HCT116 (cell line): ENCODE measurements at regions not wholly inside any gene's neighbourhood (a gene's known extent, or its start where the extent isn't known, plus 50 kb on each side); places are given as distances from the start of the nearest gene placed in this dataset.

ENCODE experiments used
- ATAC-seq: fragments of 200-7000 bp; cut with Tn5 transposase; 2 replicates; pipeline ENCODE4 v1.9.1; 2020; ENCODE audit warnings: mild to moderate bottlenecking, moderate library complexity
- BruUV-seq: library from RNA; stranded (reverse); fragments of 400-500 nt; replicated peaks from 2 replicates; lab custom pipeline; 2021; lab: Mats Ljungman, UMichigan
- CTCF ChIA-PET: fragments of 300-600 bp; sonication (Branson Sonifier 250); formaldehyde crosslinking; loops from one replicate; lab custom pipeline; 2021; ENCODE audit warnings: antibody characterized with exemption; lab: Charles Lee
- POLR2A ChIA-PET: fragments of 300-600, 350-600 bp; sonication (Branson Sonifier 250); formaldehyde crosslinking; loops from one replicate; lab custom pipeline; 2021; ENCODE audit warnings: antibody characterized with exemption; lab: Charles Lee
- RAD21 ChIA-PET, 2 experiments: fragments of 300-600 bp; sonication (Branson Sonifier 250); formaldehyde crosslinking; loops; one replicate each; lab custom pipeline; 2023; ENCODE audit warnings: low total read pairs in 2 of 2; ENCODE audit not compliant: uncharacterized antibody in 2 of 2, unreplicated experiment in 2 of 2, low non-redundant PET in 1 of 2; lab: Charles Lee
- DNase-seq: peaks from one replicate; pipeline ENCODE4 v3.0.0-alpha.2; 2010; ENCODE audit warnings: low read depth, low spot score
- H2AFZ ChIP-seq: fragments of 200-600 bp; shearing (Covaris generic), sonication (generic); 2 replicates; pipeline ENCODE4 v1.6.1; 2017; ENCODE audit warnings: low read depth, mixed run types, mixed read lengths, antibody characterized with exemption, low read length; ENCODE audit not compliant: poor library complexity, severe bottlenecking
- H3K27ac ChIP-seq: 2 replicates; pipeline ENCODE4 v1.5.1; 2012; ENCODE audit warnings: low read depth, low read length
- H3K27me3 ChIP-seq: fragments of 200-600 bp; sonication (generic); 2 replicates; pipeline ENCODE4 v1.6.1; 2016; ENCODE audit warnings: mixed run types, low read length, mixed read lengths; ENCODE audit not compliant: insufficient read depth
- H3K36me3 ChIP-seq, 2 experiments: fragments of 200-500 bp in 1 of 2; fragments of 200-600 bp in 1 of 2; sonication (Bioruptor generic) in 1 of 2; sonication (generic) in 1 of 2; 2 replicates each; pipeline versions ENCODE4 v1.5.1 to v1.6.1; 2014 to 2016; ENCODE audit warnings: low read length in 2 of 2, inconsistent platforms in 1 of 2, mixed read lengths in 1 of 2, mixed run types in 1 of 2; ENCODE audit not compliant: insufficient read depth in 2 of 2, control insufficient read depth in 1 of 2
- H3K4me1 ChIP-seq, 2 experiments: fragments of 200-600 bp in 1 of 2; sonication (generic) in 1 of 2; 2 replicates each; pipeline versions ENCODE4 v1.5.1 to v1.6.1; 2012 to 2017; ENCODE audit warnings: low read length in 2 of 2, inconsistent platforms in 1 of 2, mild to moderate bottlenecking in 1 of 2, mixed read lengths in 1 of 2, mixed run types in 1 of 2, moderate library complexity in 1 of 2; ENCODE audit not compliant: insufficient read depth in 2 of 2, control insufficient read depth in 1 of 2
- H3K4me2 ChIP-seq: fragments of 200-600 bp; sonication (generic); 2 replicates; pipeline ENCODE4 v1.6.1; 2017; ENCODE audit warnings: mixed run types, low read length, mixed read lengths
- H3K4me3 ChIP-seq, 2 experiments: fragments of 200-600 bp in 1 of 2; sonication (generic) in 1 of 2; replicated peaks in 1 of 2; 2 replicates each; pipeline ENCODE4 v1.5.1; 2011 to 2016; ENCODE audit warnings: low read length in 2 of 2, control low read depth in 1 of 2, low read depth in 1 of 2, mild to moderate bottlenecking in 1 of 2, mixed read lengths in 1 of 2, mixed run types in 1 of 2
- H3K79me2 ChIP-seq: fragments of 200-600 bp; sonication (generic); 2 replicates; pipeline ENCODE4 v1.6.1; 2017; ENCODE audit warnings: mild to moderate bottlenecking, mixed run types, low read length, moderate library complexity, mixed read lengths; ENCODE audit not compliant: insufficient read depth
- H3K9ac ChIP-seq: fragments of 200-600 bp; sonication (generic); 2 replicates; pipeline ENCODE4 v1.6.1; 2016; ENCODE audit warnings: low read length, mixed read lengths
- H3K9me2 ChIP-seq: fragments of 200-600 bp; sonication (generic), shearing (Covaris generic); 2 replicates; pipeline ENCODE4 v1.6.1; 2017; ENCODE audit warnings: mixed run types, mild to moderate bottlenecking, moderate library complexity; ENCODE audit not compliant: insufficient read depth
- H3K9me3 ChIP-seq, 2 experiments: fragments of 200-500 bp in 1 of 2; fragments of 200-600 bp in 1 of 2; sonication (Bioruptor generic) in 1 of 2; sonication (generic) in 1 of 2; 2 replicates each; pipeline ENCODE4 v1.6.1; 2014 to 2017; ENCODE audit warnings: low read length in 2 of 2, mixed read lengths in 2 of 2, inconsistent platforms in 1 of 2, low read depth in 1 of 2, mild to moderate bottlenecking in 1 of 2, mixed run types in 1 of 2, moderate library complexity in 1 of 2; ENCODE audit not compliant: control insufficient read depth in 1 of 2, insufficient read depth in 1 of 2
- H4K20me1 ChIP-seq: fragments of 200-600 bp; sonication (generic), shearing (Covaris generic); 2 replicates; pipeline ENCODE4 v1.6.1; 2017; ENCODE audit warnings: mixed run types, mild to moderate bottlenecking, moderate library complexity; ENCODE audit not compliant: insufficient read depth
- CBX3 ChIP-seq: IDR thresholded peaks from 2 replicates; pipeline ENCODE4 v1.6.1; 2012; ENCODE audit warnings: low read depth
- CEBPB ChIP-seq: IDR thresholded peaks from 2 replicates; pipeline ENCODE4 v1.6.1; 2012; ENCODE audit warnings: low read depth
- EGR1 ChIP-seq: IDR thresholded peaks from 2 replicates; pipeline ENCODE4 v1.6.1; 2012; ENCODE audit warnings: low read depth
- ELF1 ChIP-seq: IDR thresholded peaks from 2 replicates; pipeline ENCODE4 v1.6.1; 2012; ENCODE audit warnings: low read depth, borderline replicate concordance
- EZH2 ChIP-seq: fragments of 200-600 bp; sonication (generic); IDR thresholded peaks from 2 replicates; pipeline ENCODE4 v1.6.1; 2017; ENCODE audit warnings: antibody characterized with exemption, mixed run types
- EZH2phosphoT487 ChIP-seq: fragments of 200-600 bp; IDR thresholded peaks from 2 replicates; pipeline ENCODE4 v1.6.1; 2018; ENCODE audit warnings: antibody characterized with exemption, borderline replicate concordance
- JUND ChIP-seq: IDR thresholded peaks from 2 replicates; pipeline ENCODE4 v1.6.1; 2012
- POLR2A ChIP-seq: IDR thresholded peaks from 2 replicates; pipeline ENCODE4 v1.7.0; 2011; ENCODE audit warnings: borderline replicate concordance; ENCODE audit not compliant: insufficient read depth, insufficient read length; ENCODE audit errors: extremely low read depth
- RAD21 ChIP-seq: IDR thresholded peaks from 2 replicates; pipeline ENCODE4 v1.6.1; 2012; ENCODE audit warnings: low read depth, mild to moderate bottlenecking
- SIN3A ChIP-seq: IDR thresholded peaks from 2 replicates; pipeline ENCODE4 v1.6.1; 2012; ENCODE audit warnings: low read depth
- SP1 ChIP-seq: IDR thresholded peaks from 2 replicates; pipeline ENCODE4 v1.6.1; 2012; ENCODE audit warnings: low read depth
- SRF ChIP-seq: IDR thresholded peaks from 2 replicates; pipeline ENCODE4 v1.6.1; 2012; ENCODE audit warnings: low read depth
- TCF7L2 ChIP-seq: IDR thresholded peaks from 2 replicates; pipeline ENCODE4 v1.7.0; 2011; ENCODE audit warnings: borderline replicate concordance, inconsistent platforms; ENCODE audit not compliant: insufficient read depth, insufficient read length; ENCODE audit errors: extremely low read depth
- YY1 ChIP-seq: IDR thresholded peaks from 2 replicates; pipeline ENCODE4 v1.6.1; 2011; ENCODE audit warnings: low read length, low read depth, moderate library complexity, mild to moderate bottlenecking; ENCODE audit not compliant: insufficient replicate concordance; ENCODE audit errors: extremely low read depth
- ZFX ChIP-seq: fragments of 450-650 bp; IDR thresholded peaks from 2 replicates; pipeline ENCODE4 v1.6.1; 2017
- ZNF274 ChIP-seq: fragments of 200-500 bp; sonication (Bioruptor generic); IDR thresholded peaks from 2 replicates; pipeline ENCODE4 v1.6.1; 2014; ENCODE audit warnings: mild to moderate bottlenecking, low read depth, low read length, inconsistent platforms
- intact Hi-C: fragments of 100-400 bp; cut with micrococcal nuclease; formaldehyde crosslinking; loops from 2 replicates; pipeline ENCODE4 v1.10.0; 2022
- TF ChIP-seq, protein P1 (sequence below): IDR thresholded peaks from 2 replicates; pipeline ENCODE4 v1.6.1; 2012
- TF ChIP-seq, protein P2 (sequence below): IDR thresholded peaks from 2 replicates; pipeline ENCODE4 v1.6.1; 2011; ENCODE audit warnings: mild to moderate bottlenecking, low read length, moderate library complexity; ENCODE audit not compliant: insufficient replicate concordance; ENCODE audit errors: extremely low read depth
- TF ChIP-seq, protein P3 (sequence below), 3 experiments: fragments of 200-600 bp in 1 of 3; sonication (generic) in 1 of 3; IDR thresholded peaks in 2 of 3; conservative IDR thresholded peaks in 1 of 3; 2 replicates each; pipeline ENCODE4 v1.5.1; 2012 to 2017; ENCODE audit warnings: low read depth in 2 of 3, low read length in 2 of 3, antibody characterized with exemption in 1 of 3, borderline replicate concordance in 1 of 3, control low read depth in 1 of 3, mild to moderate bottlenecking in 1 of 3, mixed read lengths in 1 of 3, mixed run types in 1 of 3, moderate library complexity in 1 of 3; ENCODE audit not compliant: insufficient read depth in 1 of 3

DNA sequence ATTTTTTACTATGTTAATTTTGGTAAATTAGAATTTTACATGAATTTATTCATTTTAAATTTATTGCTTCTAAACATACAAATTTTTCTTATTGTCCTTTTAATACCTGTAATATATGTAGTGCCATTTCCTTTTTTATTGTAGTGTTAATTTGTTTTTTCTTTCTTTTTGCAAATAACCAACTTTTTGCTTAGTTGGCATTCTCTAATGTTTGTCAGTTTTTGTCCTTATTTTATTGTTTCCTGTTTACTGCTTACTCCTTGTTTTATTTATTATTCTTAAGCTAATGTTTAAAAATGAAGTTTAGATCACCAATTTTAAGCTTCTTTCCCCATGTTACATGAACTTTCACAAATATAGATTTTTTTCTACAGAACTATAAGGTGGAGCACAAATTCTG is 516.6 kb downstream of the SLITRK1 start:
- Histone ChIP-seq H3K4me1 (no peaks in the 10 kb centered on the region), H2AFZ (no peak overlapping the region), H3K36me3 (no peaks in the 10 kb centered on the region), H3K9me2 (no peaks in the 10 kb centered on the region), H3K4me3 (no peak overlapping the region), H3K27ac (no peak overlapping the region), H3K27me3 (no peaks in the 10 kb centered on the region), H3K4me2 (no peak overlapping the region), H4K20me1 (no peaks in the 10 kb centered on the region), H3K79me2 (no peaks in the 10 kb centered on the region), H3K9ac (no peak overlapping the region), H3K9me3 (no peaks in the 10 kb centered on the region)
- ATAC-seq, result no peak
- ChIA-PET POLR2A (no interaction called here), CTCF (no interaction called here), RAD21 (no interaction called here)
- no peak for DNase-seq
- intact Hi-C loops, result no loop called here
- TF ChIP-seq SIN3A (no peak), JUND (no peak), POLR2A (no peak), RAD21 (no peak), SRF (no peak), EZH2phosphoT487 (no peak), CEBPB (no peak), CBX3 (no peak), TCF7L2 (no peak)
- TF ChIP-seq, protein P1, sequence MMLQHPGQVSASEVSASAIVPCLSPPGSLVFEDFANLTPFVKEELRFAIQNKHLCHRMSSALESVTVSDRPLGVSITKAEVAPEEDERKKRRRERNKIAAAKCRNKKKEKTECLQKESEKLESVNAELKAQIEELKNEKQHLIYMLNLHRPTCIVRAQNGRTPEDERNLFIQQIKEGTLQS, result no peak
- BruUV-seq, result no TSS peak

DNA sequence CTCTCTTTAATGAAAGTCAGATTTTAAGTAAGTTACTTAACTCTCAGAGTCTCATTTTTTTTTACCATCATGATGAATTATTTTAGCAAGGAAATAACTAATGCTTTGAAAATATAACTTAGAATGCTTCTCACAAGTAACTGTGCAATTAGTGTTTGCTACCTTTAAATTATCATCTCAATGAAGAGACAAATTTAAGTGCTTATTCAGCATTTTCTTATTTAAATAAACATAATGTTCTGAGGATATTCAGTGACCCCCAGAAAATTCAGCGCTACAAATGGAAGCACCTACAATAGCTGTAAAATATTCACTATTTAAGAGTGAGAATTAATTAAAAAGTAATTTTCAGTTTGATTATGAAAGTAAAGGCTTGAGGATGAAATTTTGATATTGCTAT is 527.2 kb downstream of the SLITRK1 start:
- no peak overlapping the region for H3K4me3 ChIP-seq
- no peaks in the 10 kb centered on the region for H3K4me1 ChIP-seq
- no peaks in the 10 kb centered on the region for H3K79me2 ChIP-seq
- RAD21 ChIA-PET, result no interaction called here
- no peaks in the 10 kb centered on the region for H4K20me1 ChIP-seq
- H2AFZ ChIP-seq, result no peak overlapping the region
- H3K27ac ChIP-seq, result no peak overlapping the region
- no peak overlapping the region for H3K9ac ChIP-seq
- H3K36me3 ChIP-seq, result no peaks in the 10 kb centered on the region
- H3K27me3 ChIP-seq, result no peaks in the 10 kb centered on the region
- no peak overlapping the region for H3K4me2 ChIP-seq
- CTCF ChIA-PET, result no interaction called here
- no TSS peak for BruUV-seq
- POLR2A ChIA-PET, result no interaction called here
- intact Hi-C loops, result no loop called here
- no peaks in the 10 kb centered on the region for H3K9me3 ChIP-seq
- no peaks in the 10 kb centered on the region for H3K9me2 ChIP-seq
- no peak for ATAC-seq
- no peak for DNase-seq
- no peak for TF ChIP-seq CBX3
- TF ChIP-seq EZH2, result no peak
- no peak for TF ChIP-seq TCF7L2
- TF ChIP-seq ZNF274, result no peak
- no peak for TF ChIP-seq ZFX
- TF ChIP-seq YY1, result no peak
- TF ChIP-seq ELF1, result no peak
- no peak for TF ChIP-seq CEBPB
- TF ChIP-seq EGR1, result no peak
- no peak for TF ChIP-seq SRF
- TF ChIP-seq, protein P2, sequence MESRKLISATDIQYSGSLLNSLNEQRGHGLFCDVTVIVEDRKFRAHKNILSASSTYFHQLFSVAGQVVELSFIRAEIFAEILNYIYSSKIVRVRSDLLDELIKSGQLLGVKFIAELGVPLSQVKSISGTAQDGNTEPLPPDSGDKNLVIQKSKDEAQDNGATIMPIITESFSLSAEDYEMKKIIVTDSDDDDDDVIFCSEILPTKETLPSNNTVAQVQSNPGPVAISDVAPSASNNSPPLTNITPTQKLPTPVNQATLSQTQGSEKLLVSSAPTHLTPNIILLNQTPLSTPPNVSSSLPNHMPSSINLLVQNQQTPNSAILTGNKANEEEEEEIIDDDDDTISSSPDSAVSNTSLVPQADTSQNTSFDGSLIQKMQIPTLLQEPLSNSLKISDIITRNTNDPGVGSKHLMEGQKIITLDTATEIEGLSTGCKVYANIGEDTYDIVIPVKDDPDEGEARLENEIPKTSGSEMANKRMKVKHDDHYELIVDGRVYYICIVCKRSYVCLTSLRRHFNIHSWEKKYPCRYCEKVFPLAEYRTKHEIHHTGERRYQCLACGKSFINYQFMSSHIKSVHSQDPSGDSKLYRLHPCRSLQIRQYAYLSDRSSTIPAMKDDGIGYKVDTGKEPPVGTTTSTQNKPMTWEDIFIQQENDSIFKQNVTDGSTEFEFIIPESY, result no peak
- no peak for TF ChIP-seq SP1
- TF ChIP-seq JUND, result no peak
- TF ChIP-seq RAD21, result no peak
- TF ChIP-seq, protein P3, sequence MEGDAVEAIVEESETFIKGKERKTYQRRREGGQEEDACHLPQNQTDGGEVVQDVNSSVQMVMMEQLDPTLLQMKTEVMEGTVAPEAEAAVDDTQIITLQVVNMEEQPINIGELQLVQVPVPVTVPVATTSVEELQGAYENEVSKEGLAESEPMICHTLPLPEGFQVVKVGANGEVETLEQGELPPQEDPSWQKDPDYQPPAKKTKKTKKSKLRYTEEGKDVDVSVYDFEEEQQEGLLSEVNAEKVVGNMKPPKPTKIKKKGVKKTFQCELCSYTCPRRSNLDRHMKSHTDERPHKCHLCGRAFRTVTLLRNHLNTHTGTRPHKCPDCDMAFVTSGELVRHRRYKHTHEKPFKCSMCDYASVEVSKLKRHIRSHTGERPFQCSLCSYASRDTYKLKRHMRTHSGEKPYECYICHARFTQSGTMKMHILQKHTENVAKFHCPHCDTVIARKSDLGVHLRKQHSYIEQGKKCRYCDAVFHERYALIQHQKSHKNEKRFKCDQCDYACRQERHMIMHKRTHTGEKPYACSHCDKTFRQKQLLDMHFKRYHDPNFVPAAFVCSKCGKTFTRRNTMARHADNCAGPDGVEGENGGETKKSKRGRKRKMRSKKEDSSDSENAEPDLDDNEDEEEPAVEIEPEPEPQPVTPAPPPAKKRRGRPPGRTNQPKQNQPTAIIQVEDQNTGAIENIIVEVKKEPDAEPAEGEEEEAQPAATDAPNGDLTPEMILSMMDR (IDR thresholded peaks at IDR 0.05 in 2 of 3, conservative IDR thresholded peaks at IDR 0.05 in 1 of 3; ENCODE audit: borderline replicate concordance in 1 of 3, insufficient read depth in 1 of 3, low read depth in 2 of 3, low read length in 2 of 3), result no peak
- no peak for TF ChIP-seq SIN3A
